Mammary epithelial cell (primary cell): ENCODE measurements at regions not wholly inside any gene's neighbourhood (a gene's known extent, or its start where the extent isn't known, plus 50 kb on each side); places are given as distances from the start of the nearest gene placed in this dataset.

Experiments
- CTCF ChIP-seq, 2 donors: IDR thresholded peaks in 1 of 2; conservative IDR thresholded peaks in 1 of 2; 2 replicates each; pipeline ENCODE4 v1.5.1; 2011 to 2012; ENCODE audit warnings: inconsistent platforms in 2 of 2, low read length in 2 of 2, mild to moderate bottlenecking in 2 of 2, control low read depth in 1 of 2, low read depth in 1 of 2; ENCODE audit not compliant: insufficient read depth in 1 of 2; ENCODE audit errors: extremely low read depth in 1 of 2
- EZH2 ChIP-seq: IDR thresholded peaks from 2 replicates; pipeline ENCODE4 v1.6.1; 2012; ENCODE audit warnings: low read length, inconsistent platforms, borderline replicate concordance

DNA sequence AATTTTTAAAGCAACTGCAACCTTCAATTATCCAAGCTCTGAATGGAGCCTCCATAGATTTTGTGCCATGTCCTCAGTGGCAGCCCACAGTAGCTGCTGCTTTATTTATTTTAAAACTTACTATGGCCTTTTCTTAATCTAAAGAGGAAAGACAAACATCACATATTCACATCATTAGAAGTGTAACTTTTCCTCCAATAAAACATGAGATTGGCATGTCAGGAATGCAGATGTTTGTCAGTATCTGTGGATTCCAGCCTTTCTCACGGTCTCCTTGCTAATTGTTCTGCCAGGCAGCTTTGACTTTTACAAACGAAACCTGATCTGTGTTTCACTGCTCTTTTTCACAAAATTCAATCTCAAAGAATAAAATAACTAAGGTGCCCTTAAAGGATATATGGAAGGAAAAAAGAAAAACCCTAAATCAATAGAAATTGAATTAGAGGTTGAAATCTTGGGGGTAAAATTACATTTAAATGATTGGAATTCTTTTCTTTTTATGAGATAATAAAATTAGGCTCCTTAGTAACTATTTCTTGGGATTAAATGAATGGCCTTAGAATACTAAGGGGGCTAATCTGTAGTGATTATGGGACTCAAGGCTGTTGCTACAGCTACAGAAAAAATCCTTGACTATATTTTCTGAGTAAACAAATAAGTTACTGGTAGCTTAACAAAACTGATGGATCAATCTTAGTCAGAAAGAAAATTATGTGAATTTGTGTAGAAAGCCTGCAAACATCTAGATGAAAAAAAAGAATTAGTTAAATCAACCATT lies 151.3 kb downstream of the RTL9 start:
- TF ChIP-seq CTCF (conservative IDR thresholded peaks at IDR 0.05 in 1 of 2, IDR thresholded peaks at IDR 0.05 in 1 of 2; ENCODE audit: extremely low read depth in 1 of 2, insufficient read depth in 1 of 2, low read depth in 1 of 2, low read length in 2 of 2) (no peak), EZH2 (no peak)
